HG03354 (cell line): ENCODE measurements at regions not wholly inside any gene's neighbourhood (a gene's known extent, or its start where the extent isn't known, plus 50 kb on each side); places are given as distances from the start of the nearest gene placed in this dataset.
"Not testable (repeated sequence)": the region's sequence is repeated elsewhere in the genome, so short reads cannot be mapped to it uniquely, and the experiment has no call there.

Source experiments
- ATAC-seq: cut with Tn5 transposase; IDR thresholded peaks from one replicate; pipeline ENCODE4 v1.9.1; 2021; ENCODE audit warnings: mild to moderate bottlenecking; ENCODE audit not compliant: unreplicated experiment, poor library complexity, severe bottlenecking

DNA sequence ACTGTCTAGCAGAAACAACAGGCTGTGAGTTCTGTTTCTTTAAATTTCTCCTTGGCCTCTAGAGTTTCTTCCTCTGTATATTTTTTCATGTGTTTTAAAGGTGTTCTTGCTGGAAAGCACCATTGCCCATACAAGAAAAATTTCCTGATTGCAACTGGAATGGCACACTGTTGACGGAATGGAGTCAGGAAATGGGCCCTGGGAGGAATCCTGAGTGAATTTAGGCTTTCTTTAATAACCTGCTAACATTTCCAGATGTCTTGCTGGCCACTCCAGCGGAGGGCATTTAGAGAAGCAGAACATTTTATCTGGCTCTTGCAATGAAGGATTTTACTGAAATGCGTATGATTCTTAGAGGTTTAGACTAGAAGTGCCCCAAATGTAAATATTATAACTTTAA is 736.3 kb downstream of the TAF11L14 start:
- ATAC-seq = no peak

GRCh38 chr5:18375641-18376040 is 741.4 kb downstream of the TAF11L14 start:
- ATAC-seq = no peak

- ATAC-seq = no peak
Measured at GRCh38 chr5:18378066-18378465, 743.8 kb downstream of the TAF11L14 start.

- no peak for ATAC-seq
Measured at GRCh38 chr5:18379189-18379588, 744.9 kb downstream of the TAF11L14 start.

GRCh38 chr5:18380729-18381362 is 746.6 kb downstream of the TAF11L14 start:
- no peak for ATAC-seq

GRCh38 chr5:18393565-18394442 is 759.5 kb downstream of the TAF11L14 start:
- peak; percentile 85 for ATAC-seq

DNA sequence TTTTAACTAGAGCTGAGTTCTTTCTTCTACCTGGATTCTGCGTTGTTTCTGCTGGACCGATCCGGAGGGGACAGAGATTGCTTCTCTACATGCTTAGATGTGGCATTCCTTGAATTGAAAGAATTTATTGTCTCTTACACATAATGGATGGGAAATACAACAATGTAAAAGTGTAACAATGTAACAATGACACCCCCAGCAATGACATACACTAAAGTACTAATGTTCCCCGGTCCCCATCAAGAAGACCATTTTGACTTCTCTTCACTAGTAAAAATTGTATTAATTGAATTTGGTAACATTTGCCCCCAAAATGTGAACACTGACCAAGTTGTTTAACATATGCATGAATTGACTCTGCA is 760.2 kb downstream of the TAF11L14 start:
- peak; percentile 21 for ATAC-seq

DNA sequence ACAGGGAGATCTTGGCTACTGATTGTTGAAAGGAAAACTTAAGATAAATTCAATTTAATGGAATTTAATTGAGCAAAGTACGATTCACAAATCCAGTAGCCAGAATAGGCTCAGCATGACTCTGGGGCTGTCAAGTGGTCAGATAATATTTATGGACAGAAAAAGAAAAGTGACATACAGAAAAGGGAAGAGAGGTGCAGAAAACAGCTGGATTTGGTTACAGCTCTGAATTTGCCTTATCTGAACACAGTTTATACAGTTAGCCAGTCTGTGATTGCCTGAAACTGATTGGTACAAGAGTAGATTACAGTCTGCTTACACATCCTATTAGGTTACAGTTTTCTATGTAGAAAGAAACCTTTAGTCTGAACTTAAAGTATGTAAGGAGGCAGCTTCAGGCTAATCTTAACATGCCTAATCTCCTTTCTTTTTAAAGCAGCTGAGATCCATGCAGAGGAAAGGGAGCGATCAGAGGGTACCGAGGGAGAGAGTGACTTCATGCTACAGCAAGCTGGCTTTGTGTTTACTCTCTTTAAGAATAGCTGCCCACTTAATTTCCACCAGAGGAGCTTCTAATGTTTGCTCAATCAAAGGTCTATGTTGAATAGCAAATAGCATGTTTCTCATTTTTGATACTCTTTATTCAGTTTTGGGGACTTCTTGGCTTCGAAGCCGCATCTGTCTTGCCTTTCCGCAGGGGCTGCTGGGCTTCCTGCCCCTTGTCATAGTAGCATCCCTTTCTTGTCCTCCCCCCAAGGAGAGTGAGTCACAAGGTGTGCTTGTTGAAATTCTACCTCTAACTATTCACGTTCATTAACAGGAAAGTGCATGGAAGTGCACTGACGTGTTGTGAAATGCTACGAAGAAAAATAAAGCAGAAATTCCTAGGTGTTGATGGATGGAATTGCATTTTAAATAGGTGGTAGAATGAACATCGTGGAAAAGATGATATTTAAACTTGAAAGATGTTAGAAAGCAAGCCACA is 761.2 kb downstream of the TAF11L14 start:
- no peak for ATAC-seq

GRCh38 chr5:18397371-18397770 is 763.1 kb downstream of the TAF11L14 start:
- no peak for ATAC-seq

- ATAC-seq = no peak
Measured at GRCh38 chr5:18397891-18398290, 763.6 kb downstream of the TAF11L14 start.

- ATAC-seq = not testable (repeated sequence)
Measured at GRCh38 chr5:18399461-18400327, 765.4 kb downstream of the TAF11L14 start.

DNA sequence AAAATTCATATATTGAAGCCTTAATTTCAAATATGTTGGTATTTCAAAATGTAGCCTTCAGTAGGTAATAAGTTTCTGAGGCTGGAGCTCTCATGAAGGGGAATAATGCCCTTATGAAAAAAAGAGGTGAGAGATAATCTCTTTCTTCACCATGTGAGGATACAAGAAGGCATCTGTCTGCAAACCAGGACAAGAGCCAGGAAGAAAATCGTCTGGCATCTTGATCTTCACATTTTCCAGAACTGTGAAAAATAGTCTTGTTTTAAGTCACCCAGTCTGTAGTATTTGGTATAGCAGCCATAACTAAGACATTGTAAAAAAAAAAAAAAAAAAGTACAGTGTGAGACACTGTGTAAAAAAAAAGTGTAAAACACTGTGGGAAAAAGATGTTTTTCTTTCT is 768.9 kb downstream of the TAF11L14 start:
- ATAC-seq = no peak

- no peak for ATAC-seq
Measured at GRCh38 chr5:18403941-18404438, 769.7 kb downstream of the TAF11L14 start.

DNA sequence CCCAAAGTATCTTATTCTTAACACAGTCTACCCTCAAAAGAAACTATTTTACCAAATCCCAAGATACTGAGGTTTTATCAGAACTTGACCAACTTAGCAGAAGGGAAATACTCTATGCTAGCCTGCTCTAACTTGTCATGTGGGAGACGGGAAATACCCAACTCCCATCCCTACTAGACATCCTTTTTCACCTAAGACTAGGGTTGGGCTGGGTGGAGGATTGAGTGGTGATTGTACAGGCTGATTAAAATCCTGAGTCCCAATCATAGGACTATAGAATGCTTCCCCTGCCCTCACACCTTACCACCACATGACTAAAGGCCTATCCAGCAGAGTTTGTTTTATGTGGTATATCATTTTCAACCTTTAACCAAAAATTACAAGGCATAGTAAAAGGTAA is 786.5 kb downstream of the TAF11L14 start:
- ATAC-seq = no peak

DNA sequence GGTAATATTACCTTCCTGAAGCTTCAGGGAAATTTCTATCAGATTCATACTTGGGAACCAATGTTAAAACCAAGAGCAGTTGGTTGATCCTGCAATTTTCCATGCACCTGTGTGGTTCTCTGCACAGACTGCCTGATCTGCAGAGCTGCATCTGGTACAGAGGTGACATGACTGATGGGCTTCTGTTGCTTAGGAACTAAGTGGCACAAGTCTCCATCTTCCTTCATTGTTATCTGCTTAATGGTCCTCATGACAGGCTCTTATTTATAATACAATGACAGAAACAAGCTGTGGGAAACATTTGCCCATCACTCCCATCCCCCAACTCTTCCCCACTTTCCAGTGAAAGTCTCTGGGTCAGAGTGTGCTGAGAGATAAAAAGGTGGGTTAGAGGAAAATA is 799.1 kb downstream of the TAF11L14 start:
- ATAC-seq = no peak

DNA sequence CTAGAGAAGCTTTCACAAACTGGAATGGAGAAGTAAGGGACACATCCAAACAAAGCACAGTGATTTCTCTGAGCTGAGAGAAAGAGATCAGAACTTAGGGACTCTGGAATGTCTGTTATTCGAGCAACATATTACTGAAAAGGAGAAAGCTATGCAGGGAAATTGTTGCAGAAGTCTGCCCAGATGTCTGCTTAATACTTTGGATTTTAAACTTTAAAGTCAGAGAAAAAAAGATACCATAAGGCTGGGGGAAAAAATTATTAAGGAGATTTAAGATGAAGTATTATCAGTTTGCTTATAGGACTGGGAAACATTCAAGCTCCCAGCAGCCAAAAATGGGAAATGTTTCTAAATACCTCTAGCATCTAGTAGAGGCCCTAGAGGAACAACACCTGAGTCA is 803.9 kb downstream of the TAF11L14 start:
- ATAC-seq = no peak

DNA sequence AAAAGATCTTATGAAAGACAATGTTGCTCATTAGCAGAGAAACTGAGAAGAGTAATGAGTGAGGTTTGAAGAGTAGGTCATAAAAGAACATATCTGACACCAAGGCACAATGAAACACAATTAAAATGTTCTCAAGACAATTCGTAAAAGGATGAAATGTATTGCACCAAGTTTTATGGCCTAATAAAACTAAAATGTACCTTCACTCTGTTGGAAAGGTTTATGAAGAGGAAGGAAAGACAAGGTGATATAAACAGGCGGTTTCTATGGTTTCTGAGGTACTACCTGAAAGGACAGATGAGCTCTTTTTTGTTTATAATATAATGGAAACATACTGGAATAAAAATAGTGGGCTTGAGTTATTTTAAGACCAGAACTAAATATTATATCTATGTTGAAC is 821.3 kb downstream of the TAF11L14 start:
- no peak for ATAC-seq

GRCh38 chr5:18457255-18457654 is 823.0 kb downstream of the TAF11L14 start:
- no peak for ATAC-seq

- ATAC-seq = no peak
Measured at GRCh38 chr5:18461766-18462165, 827.5 kb downstream of the TAF11L14 start.
